ENCODE measurements at regions not wholly inside any gene's neighbourhood (a gene's known extent, or its start where the extent isn't known, plus 50 kb on each side); places are given as distances from the start of the nearest gene placed in this dataset.

GRCh38 chr2:198220763-198221610, 416.6 kb downstream of the PLCL1 start:
- no peak for DNase-seq (ENCODE audit: low spot score)

GRCh38 chr2:198219292-198219691, 414.9 kb downstream of the PLCL1 start:
- DNase-seq (ENCODE audit: low spot score) = no peak

GRCh38 chr2:198214114-198214596, 409.8 kb downstream of the PLCL1 start:
- DNase-seq (ENCODE audit: low spot score) = no peak

GRCh38 chr2:198213253-198213652, 408.9 kb downstream of the PLCL1 start:
- DNase-seq (ENCODE audit: low spot score) = no peak

- no peak for DNase-seq (ENCODE audit: low spot score)
These were observed 407.3 kb downstream of the PLCL1 start for GRCh38 chr2:198211706-198212105.

- DNase-seq (ENCODE audit: low spot score) = no peak
These were observed 399.1 kb downstream of the PLCL1 start for GRCh38 chr2:198203336-198204069.

All from AG20443 (cell line).